ENCODE measurements at regions not wholly inside any gene's neighbourhood (a gene's known extent, or its start where the extent isn't known, plus 50 kb on each side); places are given as distances from the start of the nearest gene placed in this dataset.

- Histone ChIP-seq H3K36me3 (ENCODE audit: control insufficient read depth, insufficient read depth, low read length) (no peaks in the 10 kb centered on the region), H3K4me3 (ENCODE audit: low read depth, low read length) (no peak overlapping the region), H3K27me3 (ENCODE audit: control insufficient read depth, insufficient read depth, low read length) (no peaks in the 10 kb centered on the region)
- DNase-seq (ENCODE audit: low read depth): no peak
- TF ChIP-seq CTCF (IDR thresholded peaks at IDR 0.05; ENCODE audit: insufficient read depth, low read length, poor library complexity, severe bottlenecking): no peak
Measured at GRCh38 chr14:86521843-86522242, 991.9 kb downstream of the FLRT2 start.

- Histone ChIP-seq H3K4me3 (ENCODE audit: low read depth, low read length) (no peak overlapping the region), H3K36me3 (ENCODE audit: control insufficient read depth, insufficient read depth, low read length) (no peaks in the 10 kb centered on the region), H3K27me3 (ENCODE audit: control insufficient read depth, insufficient read depth, low read length) (no peaks in the 10 kb centered on the region)
- no peak for DNase-seq (ENCODE audit: low read depth)
- no peak for TF ChIP-seq CTCF (IDR thresholded peaks at IDR 0.05; ENCODE audit: insufficient read depth, low read length, poor library complexity, severe bottlenecking)
Measured at GRCh38 chr14:86521031-86521730, 991.2 kb downstream of the FLRT2 start.

- TF ChIP-seq CTCF (IDR thresholded peaks at IDR 0.05; ENCODE audit: insufficient read depth, low read length, poor library complexity, severe bottlenecking): no peak
- H3K4me3 ChIP-seq (ENCODE audit: low read depth, low read length): no peak overlapping the region
- no peaks in the 10 kb centered on the region for H3K27me3 ChIP-seq (ENCODE audit: control insufficient read depth, insufficient read depth, low read length)
- no peak for DNase-seq (ENCODE audit: low read depth)
- H3K36me3 ChIP-seq (ENCODE audit: control insufficient read depth, insufficient read depth, low read length): no peaks in the 10 kb centered on the region
Measured at GRCh38 chr14:86518298-86518697, 988.4 kb downstream of the FLRT2 start.

GRCh38 chr14:86515195-86515594 lies 985.3 kb downstream of the FLRT2 start:
- no peaks in the 10 kb centered on the region for H3K36me3 ChIP-seq (ENCODE audit: control insufficient read depth, insufficient read depth, low read length)
- no peak overlapping the region for H3K4me3 ChIP-seq (ENCODE audit: low read depth, low read length)
- no peak for DNase-seq (ENCODE audit: low read depth)
- no peaks in the 10 kb centered on the region for H3K27me3 ChIP-seq (ENCODE audit: control insufficient read depth, insufficient read depth, low read length)
- no peak for TF ChIP-seq CTCF (IDR thresholded peaks at IDR 0.05; ENCODE audit: insufficient read depth, low read length, poor library complexity, severe bottlenecking)

- no peaks in the 10 kb centered on the region for H3K27me3 ChIP-seq (ENCODE audit: control insufficient read depth, insufficient read depth, low read length)
- no peak overlapping the region for H3K4me3 ChIP-seq (ENCODE audit: low read depth, low read length)
- no peak for DNase-seq (ENCODE audit: low read depth)
- no peak for TF ChIP-seq CTCF (IDR thresholded peaks at IDR 0.05; ENCODE audit: insufficient read depth, low read length, poor library complexity, severe bottlenecking)
- no peaks in the 10 kb centered on the region for H3K36me3 ChIP-seq (ENCODE audit: control insufficient read depth, insufficient read depth, low read length)
Measured at GRCh38 chr14:86513564-86513963, 983.6 kb downstream of the FLRT2 start.

- no peak for TF ChIP-seq CTCF (IDR thresholded peaks at IDR 0.05; ENCODE audit: insufficient read depth, low read length, poor library complexity, severe bottlenecking)
- Histone ChIP-seq H3K27me3 (ENCODE audit: control insufficient read depth, insufficient read depth, low read length) (no peaks in the 10 kb centered on the region), H3K4me3 (ENCODE audit: low read depth, low read length) (no peak overlapping the region), H3K36me3 (ENCODE audit: control insufficient read depth, insufficient read depth, low read length) (no peaks in the 10 kb centered on the region)
- no peak for DNase-seq (ENCODE audit: low read depth)
Measured at GRCh38 chr14:86513056-86513455, 983.1 kb downstream of the FLRT2 start.

All from kidney epithelial cell (primary cell).